AG08396 (cell line): ENCODE measurements at regions not wholly inside any gene's neighbourhood (a gene's known extent, or its start where the extent isn't known, plus 50 kb on each side); places are given as distances from the start of the nearest gene placed in this dataset.
"Not testable (repeated sequence)": the region's sequence is repeated elsewhere in the genome, so short reads cannot be mapped to it uniquely, and the experiment has no call there.

Source experiments
- DNase-seq: peaks from one replicate; pipeline ENCODE4 v3.0.0; 2012; ENCODE audit warnings: low spot score, mixed read lengths

DNA sequence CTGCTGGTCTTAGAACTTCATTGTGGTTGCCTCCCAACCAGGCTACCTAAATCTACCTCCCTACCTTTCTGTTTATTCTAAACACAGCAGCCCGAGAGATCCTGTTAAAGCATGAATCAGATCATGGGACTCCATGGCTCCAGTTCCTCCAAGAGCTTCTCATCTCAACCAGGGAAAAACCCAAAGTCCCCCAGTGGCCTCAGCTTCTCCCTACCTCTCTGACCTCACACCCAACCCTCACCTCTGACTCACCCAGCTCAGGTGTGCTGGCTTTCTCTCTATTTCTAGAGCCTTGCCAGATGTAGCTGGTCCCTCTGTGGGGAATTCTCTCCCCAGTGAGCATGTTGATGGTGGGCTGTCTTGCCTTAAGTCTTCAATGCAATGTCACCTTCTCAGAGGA, 93.8 kb upstream of the COPS8 start:
- DNase-seq, result no peak

DNA sequence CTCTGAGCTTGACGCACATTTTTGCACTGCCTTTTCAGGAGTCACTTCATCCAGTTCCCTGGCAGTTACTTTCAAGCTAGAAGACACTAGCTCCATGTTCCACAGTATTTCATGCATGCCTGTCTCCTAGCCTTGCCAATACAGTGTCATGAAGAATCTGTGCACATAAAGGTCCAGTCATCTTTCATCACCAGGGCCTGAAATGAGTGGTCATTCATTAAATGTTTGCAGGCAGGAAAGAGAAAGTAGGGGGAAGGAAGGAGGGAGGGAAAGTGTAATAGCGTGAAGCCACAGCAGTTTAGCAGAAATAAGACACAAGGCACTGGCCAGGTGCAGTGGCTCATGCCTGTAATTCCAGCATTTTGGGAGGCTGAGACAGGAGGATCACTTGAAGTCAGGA, 92.4 kb upstream of the COPS8 start:
- DNase-seq, result no peak

DNA sequence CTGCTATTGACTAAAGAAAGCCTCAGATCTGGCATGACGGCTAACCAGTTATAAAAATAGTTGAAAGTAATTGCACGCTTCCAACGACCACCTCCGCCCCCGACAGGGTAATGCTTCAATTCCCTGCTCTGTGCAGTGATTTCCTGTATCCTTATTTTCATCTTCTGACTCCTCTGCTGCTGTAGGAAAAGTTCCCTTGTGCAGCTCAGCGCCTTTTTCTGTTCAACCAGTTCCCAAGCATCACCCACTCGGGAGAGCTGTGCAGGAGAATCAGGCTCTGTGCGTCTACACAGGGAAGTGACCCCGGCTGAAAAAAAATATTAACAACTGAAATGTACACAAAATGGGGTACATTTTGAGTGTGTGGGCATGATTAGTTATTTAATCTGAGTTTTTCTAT, 91.3 kb upstream of the COPS8 start:
- no peak for DNase-seq

DNA sequence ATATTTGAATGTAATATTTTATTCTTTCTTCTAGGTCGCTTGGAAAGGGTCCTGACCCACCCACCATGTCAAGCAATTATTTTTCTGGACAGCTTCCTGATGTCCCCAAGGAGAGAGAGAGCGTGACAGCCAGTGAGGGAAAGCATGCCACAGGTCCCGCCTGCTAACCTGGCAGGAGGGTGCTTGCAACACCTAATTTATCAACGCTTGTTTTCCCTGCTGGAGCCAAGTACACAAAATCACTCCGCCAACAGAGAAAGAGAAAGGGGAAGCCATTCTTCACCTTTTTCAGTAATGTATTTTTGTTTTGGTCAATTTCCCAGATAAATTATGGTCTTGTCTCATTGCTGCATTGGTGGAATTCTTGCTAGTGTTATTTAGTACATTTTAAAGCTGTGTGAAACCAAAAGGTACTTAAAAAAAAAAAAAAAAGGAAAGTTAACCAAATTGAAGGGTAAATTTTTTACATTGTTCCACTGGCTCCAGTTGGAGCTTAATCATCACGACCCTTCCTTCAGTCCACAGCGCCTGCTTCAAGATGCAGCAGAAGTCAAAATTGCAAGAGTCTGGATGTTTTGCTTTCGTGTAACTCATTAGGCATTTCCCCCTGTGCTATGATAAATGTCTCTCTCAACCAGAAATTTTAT, 88.5 kb upstream of the COPS8 start:
- DNase-seq, result no peak

DNA sequence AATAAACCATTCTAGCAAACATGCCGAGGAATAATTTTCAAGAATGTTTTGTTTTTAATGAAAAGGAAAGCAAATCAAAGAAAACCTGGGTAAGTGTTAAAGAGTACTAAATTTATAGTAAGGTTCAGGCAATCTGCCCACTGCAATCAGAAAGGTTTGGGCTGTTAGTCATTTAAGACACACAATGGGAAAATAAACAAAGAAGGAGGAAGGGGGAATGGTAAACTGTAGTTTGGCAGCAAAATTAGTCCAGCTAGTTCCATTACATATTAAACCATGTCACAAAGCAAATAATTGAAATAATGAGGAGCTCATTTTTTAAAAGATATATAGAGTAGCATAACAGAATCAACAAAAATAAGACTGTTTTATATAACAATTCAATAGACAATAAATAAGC, 87.5 kb upstream of the COPS8 start:
- DNase-seq, result no peak

DNA sequence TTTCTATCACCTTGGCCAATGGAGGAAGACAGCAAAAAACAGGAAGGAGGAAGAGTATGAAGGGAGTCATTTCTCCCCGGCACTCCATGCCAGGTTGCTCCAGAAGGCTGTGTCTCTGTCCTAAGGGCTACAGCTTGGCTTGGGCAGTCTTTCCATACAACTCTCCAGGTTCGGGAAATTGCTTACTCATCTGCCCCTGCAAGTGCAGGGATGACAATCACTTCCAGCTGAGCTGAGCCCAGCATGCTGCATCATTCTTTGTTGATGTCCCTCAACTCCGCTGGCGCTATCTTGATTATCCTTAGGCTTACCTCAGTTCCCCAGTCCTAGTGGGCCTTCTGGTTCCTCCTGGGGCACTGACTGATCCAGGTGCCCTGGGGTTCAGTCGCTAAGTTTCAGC, 86.9 kb upstream of the COPS8 start:
- DNase-seq, result no peak

DNA sequence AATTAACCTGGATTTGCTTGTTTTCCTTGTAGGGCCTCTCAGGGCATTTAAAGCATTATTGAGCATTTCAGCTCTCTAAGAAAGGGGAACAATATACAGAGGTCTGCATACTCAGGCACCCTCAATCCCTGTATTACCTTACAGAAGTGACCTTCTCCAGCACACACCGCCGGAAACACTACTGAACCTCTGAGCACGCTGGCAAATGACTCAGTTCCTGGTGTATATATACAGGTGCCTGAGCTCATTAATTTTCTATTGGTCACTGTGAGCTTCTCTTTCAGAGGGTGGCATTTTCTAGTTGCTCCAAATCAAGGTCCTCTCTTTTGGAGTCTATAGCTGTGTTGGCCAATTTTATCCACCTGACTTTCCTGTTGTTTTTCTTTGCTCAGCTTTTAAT, 85.2 kb upstream of the COPS8 start:
- DNase-seq, result no peak

DNA sequence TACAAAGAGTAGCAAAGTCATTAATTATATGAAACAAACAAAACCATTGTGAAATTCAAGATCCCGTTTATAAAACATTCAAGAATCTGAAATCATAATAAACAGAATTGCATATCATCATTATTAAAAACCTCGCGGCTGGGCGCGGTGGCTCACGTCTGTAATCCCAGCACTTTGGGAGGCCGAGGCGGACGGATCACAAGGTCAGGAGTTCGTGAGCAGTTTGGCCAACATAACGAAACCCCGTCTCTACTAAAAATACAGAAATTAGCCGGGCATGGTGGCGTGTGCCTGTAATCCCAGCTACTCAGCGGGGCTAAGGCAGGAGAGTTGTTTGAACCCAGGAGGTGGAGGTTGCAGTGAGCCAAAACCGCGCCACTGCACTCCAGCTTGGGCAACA, 80.3 kb upstream of the COPS8 start:
- DNase-seq, result not testable (repeated sequence)

DNA sequence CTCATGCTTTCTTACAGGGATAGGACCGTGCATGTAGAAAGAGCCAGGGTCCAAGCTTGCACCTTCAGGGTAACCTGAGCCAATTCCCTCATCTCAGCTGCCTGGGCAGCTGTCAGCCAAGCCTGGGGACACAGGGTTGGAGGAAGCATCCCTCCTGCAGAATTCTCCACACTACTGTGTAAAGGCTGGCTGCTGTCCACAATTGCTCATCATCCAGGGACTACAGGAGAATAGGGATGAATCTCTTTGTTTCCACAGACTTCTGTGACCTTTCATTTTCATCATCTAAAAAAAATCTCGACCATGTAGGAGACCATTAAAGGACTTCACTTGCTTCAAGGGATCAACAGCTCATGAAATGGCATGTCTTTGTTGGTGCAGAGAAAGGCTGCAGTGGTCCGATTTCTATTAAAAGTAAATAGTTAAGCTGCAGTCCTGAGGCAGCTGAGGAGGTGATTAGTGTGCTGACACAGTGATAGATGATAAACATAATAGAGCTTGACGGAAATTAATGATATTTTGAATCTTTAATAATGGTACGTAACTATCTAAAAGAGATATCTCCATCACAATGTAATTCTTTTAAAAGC, 74.4 kb upstream of the COPS8 start:
- no peak for DNase-seq

DNA sequence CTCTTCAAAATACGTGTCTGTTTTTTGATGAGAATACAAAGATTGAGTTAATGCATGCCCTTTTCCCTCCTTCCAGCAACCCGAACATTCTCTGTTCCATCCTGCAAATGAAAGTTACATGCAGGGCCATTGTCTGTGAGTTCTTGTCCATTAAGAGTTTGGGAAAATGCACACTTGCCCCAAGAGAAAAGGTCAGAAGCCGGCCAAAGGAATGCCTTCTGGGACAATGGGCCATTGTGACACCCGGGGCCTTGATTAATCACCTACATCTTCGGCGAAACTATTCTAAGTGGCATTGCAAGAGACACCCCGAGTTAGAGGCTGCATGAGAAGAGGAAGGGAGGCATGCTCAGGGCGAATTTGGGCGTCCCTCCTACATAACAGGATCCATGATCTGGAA, 73.7 kb upstream of the COPS8 start:
- no peak for DNase-seq

DNA sequence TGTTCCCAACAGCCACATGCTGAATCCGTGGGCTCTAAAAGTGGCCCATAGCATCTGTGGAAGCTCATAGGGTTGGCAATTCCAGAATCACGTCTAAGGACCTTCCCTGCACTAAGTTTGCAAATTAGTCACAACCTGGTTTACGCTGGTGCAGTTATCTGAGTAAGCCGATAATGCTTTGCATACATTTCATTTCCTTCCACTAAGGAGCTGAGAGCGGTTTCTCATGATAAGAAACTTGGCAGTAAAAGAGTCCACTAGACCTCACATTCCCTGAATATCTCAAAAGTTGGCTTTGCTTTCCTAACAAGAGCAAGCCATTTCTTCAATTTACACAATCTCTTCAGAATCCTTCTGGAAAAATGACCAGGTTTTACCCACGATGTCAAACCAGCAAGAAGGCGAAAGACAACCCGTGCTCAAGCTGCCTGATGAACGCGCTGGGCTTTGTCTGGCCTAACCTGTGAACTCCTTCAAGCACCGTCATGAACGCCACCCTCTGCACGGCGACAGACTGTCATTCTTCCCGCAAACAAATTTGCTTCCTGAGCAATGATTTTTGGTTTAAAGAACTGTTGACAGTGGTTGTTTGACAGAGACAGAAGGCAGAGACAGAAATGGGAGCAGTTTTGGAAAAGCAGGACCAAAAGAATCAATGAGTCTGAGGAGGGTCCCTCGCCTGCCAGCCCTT, 73.0 kb upstream of the COPS8 start:
- no peak for DNase-seq

DNA sequence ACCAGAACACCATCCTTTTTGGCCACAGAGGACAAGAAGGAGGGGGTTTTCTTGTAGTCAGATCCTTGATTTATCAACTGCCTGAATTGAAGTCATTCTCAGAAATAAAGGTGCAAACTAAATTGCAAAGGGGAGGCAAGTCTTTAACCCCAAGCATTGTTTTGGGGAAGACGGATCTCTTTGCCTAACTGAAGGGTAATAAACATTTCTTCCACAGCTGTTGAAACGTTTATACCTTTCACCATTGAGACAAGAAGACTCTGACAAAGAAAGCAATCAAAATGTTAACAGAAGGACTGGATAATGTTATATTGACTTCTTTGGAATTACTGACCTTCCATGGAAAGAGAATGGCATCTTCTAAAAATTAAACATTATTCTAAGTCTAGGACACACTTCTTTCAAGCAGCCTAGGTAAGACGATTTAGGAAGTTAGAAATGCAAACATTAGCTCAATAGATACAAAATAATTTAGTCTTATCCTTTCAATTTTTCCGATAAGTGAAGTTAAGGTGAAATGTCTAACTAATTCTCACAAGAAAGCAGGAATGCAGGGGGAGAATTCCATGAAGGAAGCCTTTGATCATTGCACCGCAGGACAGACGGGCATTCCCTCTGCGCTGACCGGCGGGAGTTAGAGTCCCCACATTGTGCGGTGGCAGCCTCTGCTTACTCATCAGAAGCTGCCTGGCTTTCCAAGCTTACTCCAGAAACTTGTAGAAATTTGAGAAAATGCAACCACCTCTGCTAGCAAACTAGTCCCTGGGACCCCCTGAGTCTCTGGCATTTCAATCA, 69.4 kb upstream of the COPS8 start:
- no peak for DNase-seq

DNA sequence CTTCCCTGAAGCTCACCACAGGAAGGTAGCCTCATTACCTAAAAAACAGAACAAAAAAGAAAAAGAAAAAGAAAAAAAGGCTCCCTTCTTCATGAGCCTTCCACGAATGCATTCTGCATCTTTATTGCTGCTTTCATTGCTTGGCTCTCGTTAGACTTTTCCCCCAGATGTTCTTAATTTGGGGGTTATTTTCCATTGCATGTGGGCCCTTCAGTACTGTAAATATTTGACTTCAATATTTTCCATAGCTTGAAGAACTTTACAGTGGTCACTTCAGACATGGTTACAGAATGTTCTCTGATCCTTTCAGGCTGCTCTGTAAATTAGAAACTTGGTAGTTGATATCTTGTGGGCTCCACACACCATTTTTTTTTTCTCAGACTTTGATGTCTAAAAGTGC, 65.6 kb upstream of the COPS8 start:
- no peak for DNase-seq

DNA sequence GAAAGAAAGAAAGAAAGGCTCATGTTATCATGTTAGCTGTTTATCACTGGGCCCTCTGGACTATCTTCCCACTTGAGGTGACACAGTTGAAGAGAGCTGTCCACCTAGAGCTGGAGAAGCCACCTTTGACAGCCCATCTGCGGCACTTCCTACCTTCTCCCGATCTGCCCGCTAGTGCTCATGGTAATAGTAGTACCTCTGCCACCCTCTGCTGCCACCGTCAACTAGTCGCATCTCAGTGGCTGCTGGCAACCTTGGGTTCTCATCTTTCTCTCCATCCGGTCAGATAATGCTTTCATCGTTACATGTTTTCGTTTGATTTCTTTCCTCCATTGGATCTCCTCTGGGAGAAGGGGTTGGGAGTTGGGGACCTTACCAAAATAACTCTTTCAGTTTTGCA, 63.2 kb upstream of the COPS8 start:
- DNase-seq, result no peak

DNA sequence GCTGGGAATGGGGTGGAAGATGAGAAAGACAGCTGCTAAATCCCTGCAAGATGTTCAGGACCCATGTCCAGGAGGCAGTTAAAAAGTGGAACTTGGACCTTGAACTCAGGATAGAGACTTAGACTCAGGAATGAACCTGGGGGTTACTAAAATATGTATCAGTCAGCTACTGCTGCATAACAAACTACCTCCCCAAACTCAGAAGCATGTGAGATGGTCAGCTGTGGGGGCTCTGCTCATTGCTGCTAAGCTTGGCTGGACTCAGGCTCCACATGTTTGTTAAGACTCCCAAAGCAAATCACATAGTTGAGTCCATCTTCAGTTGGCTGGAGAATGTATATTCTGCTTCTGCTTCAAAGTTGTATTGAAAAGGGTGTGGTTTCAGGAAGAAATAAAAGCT, 61.4 kb upstream of the COPS8 start:
- no peak for DNase-seq

DNA sequence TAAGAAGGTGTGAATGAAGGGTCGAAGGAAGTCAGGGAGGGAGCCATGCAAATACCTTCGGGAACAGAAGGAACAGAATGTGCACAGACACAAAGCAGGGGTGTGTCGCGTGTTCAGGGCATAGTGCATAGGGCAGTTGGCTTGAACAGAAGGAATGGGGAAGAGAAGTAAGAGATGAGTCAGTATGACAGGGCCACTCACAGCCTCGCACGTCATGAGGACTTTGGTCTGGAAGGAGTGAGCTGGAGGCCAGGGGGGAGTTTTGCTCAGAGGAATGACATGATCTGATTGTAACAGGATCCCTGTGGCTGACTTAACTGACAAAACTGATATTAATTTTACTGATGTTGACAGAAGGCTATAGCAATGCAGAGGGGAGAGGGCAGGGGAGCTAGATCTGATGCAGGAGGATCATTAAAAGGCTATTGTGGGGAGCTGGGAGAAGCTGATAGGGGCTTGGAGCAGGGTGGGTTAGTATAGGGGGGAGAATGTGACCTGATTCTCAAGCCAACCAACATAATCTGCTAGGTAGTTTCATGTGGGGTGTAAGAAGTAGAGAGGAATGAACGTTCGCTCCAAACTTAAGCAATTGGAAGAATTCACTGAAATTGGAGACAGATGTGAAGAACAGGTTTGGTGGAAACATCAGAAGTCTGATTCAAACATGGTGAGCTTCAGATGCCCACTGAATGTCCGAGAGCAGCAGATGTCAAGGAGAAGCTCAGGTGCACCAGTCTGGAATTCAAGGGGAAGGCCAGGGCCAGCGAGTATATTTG, 60.4 kb upstream of the COPS8 start:
- DNase-seq, result peak; percentile 81

DNA sequence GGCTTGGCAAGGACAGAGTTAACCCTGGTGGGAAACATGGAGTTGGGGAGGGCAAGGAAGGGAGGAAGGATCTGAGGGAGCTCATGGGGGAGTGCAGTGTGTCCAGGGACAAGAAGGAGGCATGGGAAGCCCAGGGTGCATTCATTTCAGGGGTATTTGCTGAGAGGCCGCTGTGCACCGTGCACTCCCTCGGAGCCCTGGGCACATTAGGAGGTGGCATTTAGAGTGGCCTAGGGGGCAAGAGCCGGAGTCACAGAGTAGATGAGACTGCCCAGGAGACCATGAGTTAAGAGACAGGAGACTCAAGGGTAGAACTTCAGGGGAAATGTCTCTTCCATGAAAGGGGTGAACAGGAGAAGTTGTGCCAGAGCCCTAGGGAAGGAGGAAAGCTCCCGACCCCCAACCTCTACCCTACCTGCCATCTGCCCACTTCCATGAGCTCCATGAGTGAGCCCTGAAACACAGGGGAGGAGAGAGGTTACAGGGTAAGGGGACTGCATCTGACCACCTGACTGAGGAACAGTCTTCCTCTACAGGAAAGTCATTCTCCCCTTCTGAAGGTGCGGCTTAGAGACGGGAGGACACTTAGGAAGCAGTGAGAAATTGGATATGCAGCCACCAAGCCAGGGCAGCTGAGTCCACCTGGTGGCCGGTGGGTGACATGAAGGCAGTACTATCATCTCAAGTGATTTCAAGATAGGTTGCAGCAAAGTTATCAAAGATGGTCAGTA, 58.5 kb upstream of the COPS8 start:
- DNase-seq, result peak; percentile 66

DNA sequence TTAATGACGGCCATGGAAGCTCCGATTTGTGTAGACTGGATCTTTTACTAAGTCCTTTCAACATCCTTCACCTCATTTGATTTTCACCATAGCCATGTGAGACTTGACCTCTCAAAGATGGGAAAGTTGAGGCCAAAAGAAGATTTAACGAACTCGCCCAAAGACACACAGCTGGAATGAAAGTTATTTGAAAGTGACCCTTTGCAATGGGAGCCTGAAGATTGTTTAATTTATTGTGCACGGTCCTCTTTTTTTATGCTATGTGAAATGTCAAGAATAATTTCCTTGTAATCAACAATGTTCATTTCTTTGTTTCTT, 58.0 kb upstream of the COPS8 start:
- DNase-seq, result no peak

DNA sequence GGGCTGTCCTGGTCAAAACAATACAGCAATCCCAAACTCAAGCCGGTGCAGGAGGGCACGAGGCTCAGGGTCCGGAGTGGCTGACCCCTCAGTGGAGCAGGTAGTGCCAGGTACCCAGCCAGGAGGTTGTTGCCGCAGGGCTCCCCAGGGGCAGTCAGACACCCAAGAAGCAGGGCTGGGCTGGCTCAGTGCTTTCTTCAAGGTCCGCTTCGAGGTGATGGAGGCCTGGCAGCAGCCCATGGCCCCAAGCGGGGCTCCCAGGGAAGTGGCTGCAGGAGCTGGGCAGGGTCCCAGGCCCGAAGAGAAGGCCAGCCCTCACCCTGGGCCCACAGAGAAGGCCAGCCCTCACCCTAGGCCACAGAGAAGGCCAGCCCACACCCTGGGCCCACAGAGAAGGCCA, 55.3 kb upstream of the COPS8 start:
- no peak for DNase-seq

DNA sequence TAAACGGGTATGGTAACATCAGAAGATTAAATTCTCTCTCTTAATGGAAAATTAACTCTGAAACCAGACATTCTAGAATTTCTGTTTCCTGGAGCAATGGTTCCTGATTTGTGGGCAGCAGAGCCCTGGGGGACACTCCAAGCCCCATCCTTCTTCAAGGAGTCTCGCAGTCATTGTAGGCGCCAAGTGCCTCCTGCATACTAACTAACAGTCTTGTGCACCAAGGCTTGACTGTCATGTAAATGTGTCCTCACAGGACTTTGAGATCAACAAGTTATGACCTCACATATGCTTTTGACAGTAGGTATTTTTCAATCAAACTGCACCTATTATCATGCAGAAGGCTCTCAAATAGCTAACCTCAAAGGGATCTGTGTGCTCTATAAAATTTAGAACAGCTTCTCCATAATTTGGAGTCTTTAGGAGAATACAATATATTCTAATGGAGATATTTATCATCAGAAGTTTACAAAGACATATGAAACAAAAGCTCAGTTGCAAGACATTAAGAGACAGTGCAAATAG, 52.1 kb upstream of the COPS8 start:
- DNase-seq, result no peak

DNA sequence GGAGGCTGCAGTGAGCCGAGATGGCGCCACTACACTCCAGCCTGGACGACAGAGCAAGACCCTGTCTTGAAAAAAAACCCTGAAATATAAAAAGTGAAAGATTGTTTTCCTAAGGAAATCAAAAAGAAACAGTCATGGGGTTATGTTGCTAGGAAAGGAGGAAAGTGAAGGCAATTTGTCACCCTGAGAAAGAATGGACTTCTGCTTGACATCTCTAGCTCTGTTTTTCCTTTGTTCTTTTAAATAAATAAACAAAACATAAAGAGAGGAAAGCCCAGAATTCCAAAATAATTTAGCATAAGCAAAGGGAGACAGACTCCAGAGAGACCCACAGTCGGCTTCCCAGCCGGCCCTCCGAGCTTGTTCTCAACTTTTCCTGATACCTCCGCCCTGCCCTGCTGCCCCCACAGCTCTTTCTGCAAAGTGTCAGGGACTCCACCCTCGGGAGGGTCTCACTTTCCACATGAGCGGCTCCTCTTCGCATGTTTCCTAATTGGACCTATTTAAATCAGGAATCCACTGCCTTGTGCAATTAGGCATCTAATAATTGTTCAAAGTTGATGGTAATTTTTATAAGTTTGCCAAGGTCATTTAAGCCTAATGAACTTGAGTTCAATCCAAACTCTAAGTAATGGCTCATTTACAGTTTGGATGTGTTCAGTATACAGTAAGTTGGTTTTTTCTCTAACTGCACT, 49.8 kb upstream of the COPS8 start:
- DNase-seq, result no peak
